ENCODE measurements at regions not wholly inside any gene's neighbourhood (a gene's known extent, or its start where the extent isn't known, plus 50 kb on each side); places are given as distances from the start of the nearest gene placed in this dataset.

GRCh38 chr3:40821315-40821714 lies 296.6 kb downstream of the ZNF621 start:
- Mint-ChIP-seq H3K36me3 (no peaks in the 10 kb centered on the region), H3K27ac (no peak overlapping the region), H3K4me1 (ENCODE audit: unreplicated experiment) (no peaks in the 10 kb centered on the region)

GRCh38 chr3:40827226-40827625 lies 302.5 kb downstream of the ZNF621 start:
- Mint-ChIP-seq H3K4me3 (no peak overlapping the region), H3K4me1 (ENCODE audit: unreplicated experiment) (peaks cover 14% of the 10 kb centered on the region), H3K27me3 (no peaks in the 10 kb centered on the region), H3K36me3 (no peaks in the 10 kb centered on the region), H3K9me3 (no peaks in the 10 kb centered on the region), H3K27ac (no peak overlapping the region)
- TF ChIP-seq CTCF (conservative IDR thresholded peaks at IDR 0.05), result no peak
- no peak for DNase-seq (ENCODE audit: extremely low spot score, unreplicated experiment)

More at GRCh38 chr3:40821315-40821714, 296.6 kb downstream of the ZNF621 start:
- Mint-ChIP-seq H3K4me3 (no peak overlapping the region), H3K27me3 (no peaks in the 10 kb centered on the region), H3K9me3 (peaks cover 6% of the 10 kb centered on the region)
- DNase-seq (ENCODE audit: extremely low spot score, unreplicated experiment), result no peak
- TF ChIP-seq CTCF (conservative IDR thresholded peaks at IDR 0.05), result no peak

GRCh38 chr3:40827942-40828688 lies 303.4 kb downstream of the ZNF621 start:
- Mint-ChIP-seq H3K36me3 (no peaks in the 10 kb centered on the region), H3K27me3 (no peaks in the 10 kb centered on the region), H3K4me1 (ENCODE audit: unreplicated experiment) (peaks cover 14% of the 10 kb centered on the region), H3K27ac (peak overlapping the region; percentile 21), H3K9me3 (no peaks in the 10 kb centered on the region), H3K4me3 (no peak overlapping the region)
- no peak for DNase-seq (ENCODE audit: extremely low spot score, unreplicated experiment)
- TF ChIP-seq CTCF (conservative IDR thresholded peaks at IDR 0.05), result no peak

GRCh38 chr3:40828741-40829415 lies 304.1 kb downstream of the ZNF621 start:
- TF ChIP-seq CTCF (conservative IDR thresholded peaks at IDR 0.05), result no peak
- peak overlapping the region; percentile 21 for H3K27ac Mint-ChIP-seq
- H3K4me1 Mint-ChIP-seq (ENCODE audit: unreplicated experiment), result peaks cover 14% of the 10 kb centered on the region
- H3K36me3 Mint-ChIP-seq, result no peaks in the 10 kb centered on the region
- no peaks in the 10 kb centered on the region for H3K9me3 Mint-ChIP-seq
- H3K27me3 Mint-ChIP-seq, result no peaks in the 10 kb centered on the region
- no peak overlapping the region for H3K4me3 Mint-ChIP-seq
- DNase-seq (ENCODE audit: extremely low spot score, unreplicated experiment), result no peak

- DNase-seq (ENCODE audit: extremely low spot score, unreplicated experiment), result no peak
- Mint-ChIP-seq H3K4me3 (peak overlapping the region; percentile 24), H3K36me3 (no peaks in the 10 kb centered on the region), H3K27ac (peak overlapping the region; percentile 21), H3K27me3 (no peaks in the 10 kb centered on the region), H3K9me3 (no peaks in the 10 kb centered on the region), H3K4me1 (ENCODE audit: unreplicated experiment) (peaks cover 14% of the 10 kb centered on the region)
- no peak for TF ChIP-seq CTCF (conservative IDR thresholded peaks at IDR 0.05)
Observed at GRCh38 chr3:40829876-40830275, 305.1 kb downstream of the ZNF621 start.

All from type B pancreatic cell (in vitro differentiated cells).